Renal cortical epithelial cell (primary cell): ENCODE measurements at regions not wholly inside any gene's neighbourhood (a gene's known extent, or its start where the extent isn't known, plus 50 kb on each side); places are given as distances from the start of the nearest gene placed in this dataset.
"Not testable (repeated sequence)": the region's sequence is repeated elsewhere in the genome, so short reads cannot be mapped to it uniquely, and the experiment has no call there.

Source experiments
- DNase-seq: peaks from one replicate; pipeline ENCODE4 v3.0.0-alpha.2; 2011; ENCODE audit warnings: low read depth

- DNase-seq = no peak
Measured at GRCh38 chr2:65574993-65575392, 142.6 kb upstream of the SPRED2 start.

DNA sequence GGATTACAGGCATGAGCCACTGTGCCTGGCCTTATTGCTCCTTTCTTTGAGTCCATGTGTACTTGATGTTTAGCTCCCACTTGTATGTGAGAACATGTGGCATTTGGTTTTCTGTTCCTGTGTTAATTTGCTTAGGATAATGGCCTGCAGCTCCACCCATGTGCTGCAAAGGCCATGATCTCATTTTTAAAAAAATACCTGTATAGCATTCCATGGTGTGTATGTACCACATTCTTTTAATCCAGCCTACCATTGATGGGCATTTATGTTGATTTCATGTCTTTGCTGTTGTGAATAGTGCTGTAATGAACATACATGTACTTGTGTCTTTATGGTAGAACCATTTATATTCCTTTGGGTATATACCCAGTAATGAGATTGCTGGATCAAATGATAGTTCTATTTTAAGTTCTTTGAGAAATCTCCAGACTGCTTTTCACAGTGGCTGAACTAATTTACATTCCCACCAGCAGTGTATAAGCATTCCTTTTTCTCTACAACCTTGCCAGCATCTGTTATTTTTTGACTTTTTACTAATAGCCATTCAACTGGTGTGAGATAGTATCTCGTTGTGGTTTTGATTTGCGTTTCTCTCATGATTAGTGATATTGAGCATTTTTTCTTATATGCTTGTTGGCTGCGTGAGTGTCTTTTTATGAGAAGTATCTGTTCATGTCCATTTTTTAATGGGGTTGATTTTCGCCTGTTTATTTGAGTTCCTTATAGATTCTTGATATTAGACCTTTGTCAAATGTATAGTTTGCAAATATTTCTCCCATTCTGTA lies 136.4 kb upstream of the SPRED2 start:
- DNase-seq = not testable (repeated sequence)

DNA sequence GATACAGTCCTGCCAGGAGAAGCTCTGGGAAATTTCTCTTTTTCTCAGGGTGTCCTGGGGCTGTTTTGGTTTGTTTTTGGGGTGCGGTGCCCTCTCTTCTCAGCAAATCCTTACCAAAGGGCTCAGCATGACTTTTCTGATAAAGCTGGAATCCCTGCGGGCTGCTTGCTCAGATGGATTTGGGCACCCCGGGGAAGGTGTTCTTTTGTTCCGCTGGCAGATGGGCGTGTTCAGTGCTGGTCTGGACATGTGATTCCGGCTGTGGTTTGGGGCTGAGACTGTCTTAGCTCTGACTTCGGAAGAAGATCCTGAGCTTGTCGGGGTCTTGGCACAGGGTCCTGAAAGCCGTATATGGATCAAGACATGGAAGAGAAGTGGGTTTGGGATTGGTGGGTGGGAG lies 134.2 kb upstream of the SPRED2 start:
- no peak for DNase-seq

GRCh38 chr2:65565681-65566080 lies 133.3 kb upstream of the SPRED2 start:
- no peak for DNase-seq

DNA sequence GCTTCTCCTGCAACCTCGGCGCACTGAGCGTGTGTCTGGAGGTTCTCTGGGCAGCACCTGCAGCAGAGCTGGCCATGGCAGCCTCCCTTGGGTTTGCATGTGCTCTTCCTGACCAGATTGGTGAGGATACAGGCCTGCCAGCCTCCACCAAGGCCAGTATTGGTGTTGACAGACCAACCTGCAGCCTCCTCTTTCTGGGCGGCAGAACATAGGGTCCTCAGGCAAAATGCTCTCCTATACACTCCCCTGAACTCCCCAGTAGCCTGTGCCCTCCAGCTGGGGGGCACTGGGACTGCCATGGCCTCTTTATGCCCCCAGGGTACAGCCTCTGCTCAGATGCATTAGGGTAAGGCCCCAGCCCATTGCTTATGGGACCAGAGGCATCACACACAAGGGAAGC lies 131.9 kb upstream of the SPRED2 start:
- no peak for DNase-seq

GRCh38 chr2:65562890-65563289 lies 130.5 kb upstream of the SPRED2 start:
- DNase-seq = no peak

GRCh38 chr2:65558743-65559142 lies 126.3 kb upstream of the SPRED2 start:
- DNase-seq = no peak

DNA sequence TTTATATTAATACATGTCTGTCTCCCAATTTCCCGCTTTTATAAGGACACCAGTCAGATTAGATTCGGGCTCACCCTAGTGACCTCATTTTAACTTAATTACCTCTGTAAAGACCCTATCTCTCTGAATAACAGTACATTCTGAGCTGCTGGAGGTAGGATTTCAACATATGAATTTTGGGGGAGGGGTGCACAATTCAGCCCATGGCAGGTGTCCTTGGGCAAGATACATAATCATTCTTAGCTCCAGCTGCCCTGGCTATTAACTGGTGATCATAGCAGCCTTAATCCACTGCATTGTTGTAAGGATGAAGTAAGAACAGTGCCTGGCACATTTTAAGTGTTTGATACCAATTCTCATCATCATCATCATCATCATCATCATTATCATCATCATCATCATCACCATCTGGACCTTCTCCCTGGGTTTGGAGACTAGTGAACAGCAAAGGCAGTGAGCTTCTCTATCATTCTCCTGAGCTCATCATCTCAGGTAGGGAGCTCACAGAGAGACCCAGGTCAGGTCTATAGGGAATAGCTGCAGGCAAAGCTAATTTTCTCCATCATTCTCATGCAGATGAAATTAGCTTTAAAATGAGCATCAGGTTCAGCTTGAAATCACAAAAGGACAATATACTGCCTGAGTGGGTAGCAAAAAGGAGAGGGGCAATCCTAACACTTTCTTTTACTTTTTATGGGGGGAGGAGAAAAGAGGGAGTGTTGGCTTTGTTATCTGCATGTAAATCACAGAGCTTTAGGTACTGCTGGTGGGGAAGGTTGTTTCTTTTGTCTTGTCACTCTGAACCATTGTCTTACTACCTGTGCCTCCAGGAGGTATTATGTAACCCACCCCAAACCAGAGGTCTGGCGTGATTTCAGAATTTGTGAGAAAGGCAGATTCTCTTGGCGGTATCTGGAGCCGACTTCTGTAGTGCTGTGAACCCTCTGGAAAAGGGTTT lies 125.5 kb upstream of the SPRED2 start:
- DNase-seq = no peak

DNA sequence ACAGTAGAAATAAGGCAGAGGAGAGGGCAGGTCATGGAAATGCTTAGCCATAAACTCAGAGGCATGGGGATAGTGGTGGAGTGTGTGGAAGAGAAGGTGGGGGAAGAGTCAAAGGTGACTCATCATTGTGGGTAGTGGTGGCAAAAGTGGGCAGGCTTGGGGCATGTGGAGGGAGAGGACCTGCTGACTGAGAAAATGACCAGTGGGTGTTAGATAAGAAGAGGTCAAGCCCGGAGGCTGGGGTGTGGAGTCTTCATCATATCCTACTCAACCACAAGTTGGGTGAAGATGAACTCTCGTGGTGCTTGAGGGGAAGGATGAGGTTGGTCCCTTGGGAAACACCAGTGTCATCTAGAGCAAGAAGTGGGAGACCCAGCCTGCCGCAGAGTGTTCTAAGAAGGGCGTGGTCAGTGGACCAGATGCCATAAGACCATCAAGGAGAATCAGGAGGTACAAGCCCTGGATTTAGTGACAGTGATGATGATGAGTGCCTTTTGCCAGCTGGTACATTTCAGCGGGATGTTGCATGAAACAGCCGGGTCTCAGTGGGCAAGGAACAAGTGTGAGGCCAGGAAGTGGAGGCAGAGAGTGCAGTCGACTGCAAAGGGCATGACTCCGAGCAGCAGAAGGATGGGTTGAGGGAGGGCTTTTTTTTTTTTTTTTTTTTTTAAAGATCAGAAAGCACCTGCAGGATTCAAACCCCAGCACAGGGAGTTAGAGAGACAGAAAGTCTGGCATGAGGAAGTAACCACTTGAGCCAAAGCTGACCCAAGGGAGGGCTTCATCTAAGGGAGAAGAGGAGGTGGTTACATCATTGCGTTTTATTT lies 122.6 kb upstream of the SPRED2 start:
- DNase-seq = peak; percentile 60

DNA sequence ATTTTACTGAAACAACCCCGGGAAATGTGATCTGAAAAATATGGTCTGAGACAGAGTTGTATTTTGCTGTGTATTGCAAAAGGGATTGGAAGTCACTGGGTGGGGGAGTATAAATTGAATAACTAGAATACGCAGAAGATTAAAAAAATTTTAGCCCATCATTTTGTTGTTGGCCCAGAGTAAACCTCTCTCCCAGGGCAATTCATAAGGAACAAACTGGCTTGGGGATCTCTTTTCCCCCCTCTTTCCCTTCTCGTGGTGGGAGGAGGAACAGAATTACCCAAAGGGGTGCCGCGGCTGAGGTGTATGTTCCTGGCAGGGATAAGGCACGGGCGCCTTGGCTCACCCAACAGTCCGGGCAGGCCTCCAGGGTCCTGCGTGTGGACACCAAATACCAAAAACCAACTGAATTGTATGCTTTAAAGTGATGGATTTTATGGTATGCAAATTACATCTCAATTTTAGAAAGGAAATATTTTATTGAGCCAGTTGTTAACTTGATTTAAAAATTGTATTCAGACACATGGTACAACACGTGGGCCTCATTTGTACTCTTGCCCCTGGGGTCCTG lies 121.2 kb upstream of the SPRED2 start:
- DNase-seq = no peak

DNA sequence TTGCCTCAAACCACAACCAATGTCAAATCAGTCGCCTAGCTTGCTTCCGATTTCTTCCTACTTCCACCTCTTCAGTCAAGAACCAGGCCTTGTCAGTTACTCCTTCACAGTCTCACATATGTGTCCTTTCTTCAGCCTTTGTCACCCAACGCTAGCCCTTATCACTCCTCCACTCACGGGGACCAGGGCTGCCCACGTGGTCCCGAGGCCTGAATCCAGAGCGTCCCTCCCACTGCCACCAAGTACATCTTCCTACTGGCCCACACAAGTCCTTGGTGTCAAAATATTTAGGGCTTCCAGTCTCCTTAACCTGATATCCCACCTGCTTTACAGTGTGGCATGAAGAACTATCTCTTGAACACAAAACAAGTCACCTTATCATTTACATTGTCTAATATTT lies 119.1 kb upstream of the SPRED2 start:
- no peak for DNase-seq

- DNase-seq = no peak
Measured at GRCh38 chr2:65550246-65550645, 117.8 kb upstream of the SPRED2 start.

- no peak for DNase-seq
Measured at GRCh38 chr2:65549631-65550030, 117.2 kb upstream of the SPRED2 start.

GRCh38 chr2:65549257-65549627 lies 116.8 kb upstream of the SPRED2 start:
- DNase-seq = no peak

DNA sequence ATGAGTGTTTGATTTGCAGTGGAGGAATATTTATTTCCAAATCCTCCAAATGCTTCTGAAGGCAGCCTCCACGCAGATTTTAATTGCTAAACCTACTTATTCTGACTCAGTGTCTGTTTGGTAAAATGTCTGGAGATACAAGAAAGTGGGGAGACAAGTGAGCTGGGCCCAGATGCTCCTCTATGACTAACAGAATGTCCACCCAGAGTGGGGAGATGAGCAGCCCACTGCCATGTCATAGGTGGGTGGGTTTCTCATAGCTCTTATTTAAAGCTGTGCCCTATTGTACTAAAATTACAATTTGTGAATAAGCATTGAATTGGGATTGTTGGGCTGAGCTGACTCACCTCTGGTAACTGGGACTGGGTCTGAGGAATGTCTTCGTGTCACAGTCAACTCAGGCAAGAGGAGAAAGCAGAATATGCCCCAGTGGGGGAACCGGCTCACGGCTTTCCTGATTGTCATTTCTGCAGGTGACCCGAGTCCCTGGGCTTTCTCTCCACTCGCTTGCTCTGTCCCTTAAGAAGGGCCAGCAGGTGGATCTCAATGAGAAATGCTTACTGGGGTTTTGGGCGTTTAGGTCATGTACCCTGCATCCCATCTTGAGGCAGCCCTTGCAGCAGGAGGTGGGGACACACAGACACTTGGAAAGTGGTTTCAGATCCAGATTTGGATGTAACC lies 116.3 kb upstream of the SPRED2 start:
- DNase-seq = peak; percentile 55

DNA sequence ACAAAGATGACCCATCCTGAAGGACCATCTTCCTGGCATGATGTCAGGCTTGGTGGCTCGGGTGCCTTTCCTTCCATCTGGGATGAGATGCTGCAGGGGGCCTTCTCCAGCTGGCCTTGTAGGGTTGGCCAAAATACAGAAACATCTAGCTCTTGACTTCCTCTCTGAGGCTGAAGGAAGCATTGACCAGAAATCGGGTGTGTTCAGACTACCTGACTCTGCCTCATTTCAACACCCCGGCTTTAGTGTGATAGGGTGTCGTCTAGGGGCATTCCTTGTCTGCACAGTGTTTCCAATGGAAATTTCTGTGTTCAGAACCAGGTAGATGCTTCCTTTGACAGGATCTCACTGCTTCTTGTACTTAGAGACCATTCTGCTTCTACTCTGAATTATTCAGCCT lies 115.7 kb upstream of the SPRED2 start:
- DNase-seq = no peak

GRCh38 chr2:65545837-65546805 lies 113.7 kb upstream of the SPRED2 start:
- peak; percentile 93 for DNase-seq

GRCh38 chr2:65541773-65542172 lies 109.4 kb upstream of the SPRED2 start:
- no peak for DNase-seq

DNA sequence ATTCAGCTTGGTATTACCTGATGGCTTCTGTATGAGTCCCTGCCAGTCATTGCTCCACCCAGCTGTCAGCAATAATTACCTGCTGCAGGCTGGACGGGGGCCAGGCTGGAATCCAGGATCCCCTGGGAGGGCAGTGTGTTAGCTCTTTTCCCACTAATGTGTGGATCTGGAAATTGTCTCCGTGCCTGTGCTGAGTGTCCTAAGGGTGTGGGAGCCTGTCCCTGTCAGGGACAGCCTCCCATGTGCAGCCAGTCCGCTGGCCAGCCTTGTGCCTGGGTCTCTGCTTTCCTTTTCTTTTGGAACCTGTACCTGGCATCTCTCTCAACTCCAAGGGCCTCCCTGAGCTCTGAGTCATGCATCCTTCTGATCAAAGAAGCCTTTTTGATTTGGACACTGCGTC lies 107.2 kb upstream of the SPRED2 start:
- no peak for DNase-seq
